HFFc6 (cell line): ENCODE measurements at regions not wholly inside any gene's neighbourhood (a gene's known extent, or its start where the extent isn't known, plus 50 kb on each side); places are given as distances from the start of the nearest gene placed in this dataset.

Experiments
- DNase-seq: peaks from one replicate; pipeline ENCODE4 v3.0.0-alpha.2; 2018
- H3K27ac Mint-ChIP-seq: 2 replicates; pipeline ENCODE4 v1.8.0; 2020; ENCODE audit warnings: mild to moderate bottlenecking, mixed read lengths
- H3K27me3 Mint-ChIP-seq: 2 replicates; pipeline ENCODE4 v1.8.0; 2021; ENCODE audit warnings: mild to moderate bottlenecking, moderate library complexity, mixed read lengths; ENCODE audit not compliant: insufficient read depth
- H3K36me3 Mint-ChIP-seq: 2 replicates; pipeline ENCODE4 v1.8.0; 2021; ENCODE audit warnings: low read depth, mixed read lengths
- H3K4me1 Mint-ChIP-seq: 2 replicates; pipeline ENCODE4 v1.8.0; 2020; ENCODE audit warnings: low read depth, mixed read lengths
- H3K4me3 Mint-ChIP-seq: 2 replicates; pipeline ENCODE4 v1.8.0; 2020; ENCODE audit warnings: mild to moderate bottlenecking, moderate library complexity, mixed read lengths
- H3K9me3 Mint-ChIP-seq: 2 replicates; pipeline ENCODE4 v1.8.0; 2020; ENCODE audit warnings: mild to moderate bottlenecking, mixed read lengths
- CTCF ChIP-seq: fragments of 200-600 bp; sonication (generic); IDR thresholded peaks from 2 replicates; pipeline ENCODE4 v1.5.0; 2021; ENCODE audit warnings: antibody characterized with exemption, mild to moderate bottlenecking

GRCh38 chr7:135856356-135857144, 107.9 kb upstream of the FAM180A start:
- TF ChIP-seq CTCF = no peak
- Mint-ChIP-seq H3K36me3 (no peaks in the 10 kb centered on the region), H3K9me3 (no peaks in the 10 kb centered on the region; the same call in 1 of the 2 replicates), H3K27ac (peak overlapping the region; percentile 46; the same call in 1 of the 2 replicates), H3K27me3 (peaks cover 5% of the 10 kb centered on the region; the same call in 1 of the 2 replicates), H3K4me3 (peak overlapping the region; percentile 21; the same call in 1 of the 2 replicates), H3K4me1 (peaks cover 37% of the 10 kb centered on the region)
- peak; percentile 62 for DNase-seq

- no peak for TF ChIP-seq CTCF
- Mint-ChIP-seq H3K9me3 (no peaks in the 10 kb centered on the region; the same call in 1 of the 2 replicates), H3K4me1 (peaks cover 37% of the 10 kb centered on the region), H3K36me3 (no peaks in the 10 kb centered on the region), H3K27ac (peak overlapping the region; percentile 46), H3K27me3 (peaks cover 3% of the 10 kb centered on the region; the same call in 1 of the 2 replicates), H3K4me3 (peak overlapping the region; percentile 21; the same call in 1 of the 2 replicates)
- peak; percentile 53 for DNase-seq
Observed at GRCh38 chr7:135855846-135856245, 107.2 kb upstream of the FAM180A start.

- Mint-ChIP-seq H3K4me3 (peak overlapping the region; percentile 3; the same call in 1 of the 2 replicates), H3K9me3 (no peaks in the 10 kb centered on the region), H3K27me3 (0 out of 2 replicates have a peak, but pooled peaks cover 1% of the 10 kb centered on the region), H3K27ac (no peak overlapping the region), H3K36me3 (no peaks in the 10 kb centered on the region), H3K4me1 (peaks cover 31% of the 10 kb centered on the region)
- DNase-seq = peak; percentile 42
- no peak for TF ChIP-seq CTCF
Observed at GRCh38 chr7:135853499-135853898, 104.9 kb upstream of the FAM180A start.

GRCh38 chr7:135853008-135853407, 104.4 kb upstream of the FAM180A start:
- peaks cover 31% of the 10 kb centered on the region for H3K4me1 Mint-ChIP-seq

GRCh38 chr7:135847242-135847641, 98.6 kb upstream of the FAM180A start:
- no peaks in the 10 kb centered on the region for H3K36me3 Mint-ChIP-seq
- peaks cover 6% of the 10 kb centered on the region for H3K4me1 Mint-ChIP-seq
- peaks cover 11% of the 10 kb centered on the region for H3K27me3 Mint-ChIP-seq
- no peak for TF ChIP-seq CTCF
- no peak overlapping the region for H3K27ac Mint-ChIP-seq
- no peak overlapping the region for H3K4me3 Mint-ChIP-seq
- no peaks in the 10 kb centered on the region for H3K9me3 Mint-ChIP-seq
- no peak for DNase-seq

More at GRCh38 chr7:135853008-135853407, 104.4 kb upstream of the FAM180A start:
- no peaks in the 10 kb centered on the region for H3K9me3 Mint-ChIP-seq
- no peak for DNase-seq
- no peak overlapping the region for H3K27ac Mint-ChIP-seq
- H3K36me3 Mint-ChIP-seq = no peaks in the 10 kb centered on the region
- H3K27me3 Mint-ChIP-seq = 0 out of 2 replicates have a peak, but pooled peaks cover 1% of the 10 kb centered on the region
- TF ChIP-seq CTCF = no peak
- H3K4me3 Mint-ChIP-seq = peak overlapping the region; percentile 3; the same call in 1 of the 2 replicates
